Posterior vena cava (tissue), 2 donors: ENCODE measurements at regions not wholly inside any gene's neighbourhood (a gene's known extent, or its start where the extent isn't known, plus 50 kb on each side); places are given as distances from the start of the nearest gene placed in this dataset.

Experiments
- DNase-seq: peaks from one replicate; pipeline ENCODE4 v3.0.0-alpha.2; 2020; ENCODE audit warnings: low spot score
- intact Hi-C, 2 donors: fragments of 100-400 bp; cut with DNase I; formaldehyde crosslinking; loops; one replicate each; pipeline versions ENCODE4 v1.14.1 to v1.14.2; 2022 to 2023
- donor health status: DM: yes; HTN: yes; CAD: no.
- donor health status: DM: yes; HTN: yes; CAD: no.

- DNase-seq, result no peak
- intact Hi-C loops, result no loop called here
These were observed 1516.4 kb downstream of the AACS start for GRCh38 chr12:126581655-126582054.

GRCh38 chr12:126582231-126582630 lies 1517.0 kb downstream of the AACS start:
- intact Hi-C loops, result no loop called here

GRCh38 chr12:126588586-126589249 lies 1523.5 kb downstream of the AACS start:
- no peak for DNase-seq
- intact Hi-C loops, result no loop called here

More at GRCh38 chr12:126582231-126582630, 1517.0 kb downstream of the AACS start:
- no peak for DNase-seq

- no peak for DNase-seq
- intact Hi-C loops, result no loop called here
These were observed 1526.3 kb downstream of the AACS start for GRCh38 chr12:126591533-126591932.

GRCh38 chr12:126601184-126602170 lies 1536.2 kb downstream of the AACS start:
- intact Hi-C loops, result no loop called here
- DNase-seq, result no peak

- no peak for DNase-seq
- intact Hi-C loops, result no loop called here
These were observed 1537.4 kb downstream of the AACS start for GRCh38 chr12:126602612-126603011.

- no peak for DNase-seq
- intact Hi-C loops, result no loop called here
These were observed 1541.9 kb downstream of the AACS start for GRCh38 chr12:126607157-126607556.

- intact Hi-C loops, result no loop called here
- no peak for DNase-seq
These were observed 1542.6 kb downstream of the AACS start for GRCh38 chr12:126607867-126608266.

GRCh38 chr12:126608607-126609175 lies 1543.5 kb downstream of the AACS start:
- intact Hi-C loops, result no loop called here
- no peak for DNase-seq

- intact Hi-C loops, result no loop called here
- no peak for DNase-seq
These were observed 1551.2 kb downstream of the AACS start for GRCh38 chr12:126616441-126616840.

GRCh38 chr12:126617312-126617711 lies 1552.1 kb downstream of the AACS start:
- DNase-seq, result no peak

GRCh38 chr12:126627596-126627995 lies 1562.4 kb downstream of the AACS start:
- DNase-seq, result no peak
- intact Hi-C loops, result no loop called here

More at GRCh38 chr12:126617312-126617711, 1552.1 kb downstream of the AACS start:
- intact Hi-C loops, result no loop called here

GRCh38 chr12:126636821-126637220 lies 1571.6 kb downstream of the AACS start:
- intact Hi-C loops, result no loop called here
- DNase-seq, result no peak

GRCh38 chr12:126644236-126645020 lies 1579.2 kb downstream of the AACS start:
- intact Hi-C loops, result no loop called here
- no peak for DNase-seq

GRCh38 chr12:126648074-126648473 lies 1582.8 kb downstream of the AACS start:
- intact Hi-C loops, result no loop called here
- no peak for DNase-seq

GRCh38 chr12:126651133-126651532 lies 1585.9 kb downstream of the AACS start:
- DNase-seq, result no peak
- intact Hi-C loops, result no loop called here

- DNase-seq, result no peak
- intact Hi-C loops, result no loop called here
These were observed 1598.3 kb downstream of the AACS start for GRCh38 chr12:126663304-126664094.

GRCh38 chr12:126667339-126667738 lies 1599.6 kb upstream of the TMEM132C start:
- DNase-seq, result no peak
- intact Hi-C loops, result no loop called here

GRCh38 chr12:126668538-126668937 lies 1598.4 kb upstream of the TMEM132C start:
- no peak for DNase-seq
- intact Hi-C loops, result no loop called here
